ENCODE measurements at regions not wholly inside any gene's neighbourhood (a gene's known extent, or its start where the extent isn't known, plus 50 kb on each side); places are given as distances from the start of the nearest gene placed in this dataset.

DNA sequence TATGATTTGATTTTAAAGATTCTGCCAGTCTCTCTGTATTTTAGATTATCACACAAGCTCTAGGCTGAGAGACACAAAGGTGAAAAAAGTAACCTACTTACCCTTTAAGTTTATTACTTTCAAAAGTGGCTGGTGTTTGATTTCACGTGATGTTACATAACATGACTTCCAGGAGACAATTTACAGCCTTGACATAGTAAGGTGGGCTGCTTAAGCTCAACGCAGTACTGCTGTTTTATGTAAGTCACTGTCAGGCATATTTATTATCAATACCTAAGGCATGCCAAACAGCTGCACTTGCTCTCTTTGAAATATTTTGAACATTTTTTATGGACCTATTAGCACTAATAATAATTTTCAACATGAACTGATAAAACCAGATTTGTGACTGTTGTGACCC lies 451.5 kb upstream of the FAM241A start:
- WGBS, 2 experiments (ENCODE audit: insufficient coverage in 1 of 2, insufficient read length in 1 of 2), result 83 to 90% methylated on average over 2 of the region's 2 CpGs
- Mint-ChIP-seq H3K9me3 (no peaks in the 10 kb centered on the region), H3K27ac (no peak overlapping the region), H3K27me3 (ENCODE audit: insufficient read depth) (no peaks in the 10 kb centered on the region), H3K4me1 (peaks cover 5% of the 10 kb centered on the region), H3K36me3 (ENCODE audit: low read depth) (no peaks in the 10 kb centered on the region), H3K4me3 (no peak overlapping the region)
- no peaks in the 10 kb centered on the region for H3K4me1 ChIP-seq (ENCODE audit: control insufficient read depth, insufficient read depth, low read length)
- H3K27ac ChIP-seq (ENCODE audit: low read depth, low read length), result no peak overlapping the region
- no peak overlapping the region for H3K4me3 ChIP-seq (ENCODE audit: low read length)
- no peaks in the 10 kb centered on the region for H3K27me3 ChIP-seq (ENCODE audit: control insufficient read depth, insufficient read depth, low read length, poor library complexity, severe bottlenecking)
- no peaks in the 10 kb centered on the region for H3K36me3 ChIP-seq (ENCODE audit: control insufficient read depth, insufficient read depth, low read length)
- no peak for DNase-seq
- H3K9me3 ChIP-seq (ENCODE audit: control insufficient read depth, low read length), result no peaks in the 10 kb centered on the region
- H3K9ac ChIP-seq (ENCODE audit: extremely low read depth, low read length, poor library complexity, severe bottlenecking), result no peak overlapping the region
- TF ChIP-seq CTCF (conservative IDR thresholded peaks at IDR 0.05), result no peak

DNA sequence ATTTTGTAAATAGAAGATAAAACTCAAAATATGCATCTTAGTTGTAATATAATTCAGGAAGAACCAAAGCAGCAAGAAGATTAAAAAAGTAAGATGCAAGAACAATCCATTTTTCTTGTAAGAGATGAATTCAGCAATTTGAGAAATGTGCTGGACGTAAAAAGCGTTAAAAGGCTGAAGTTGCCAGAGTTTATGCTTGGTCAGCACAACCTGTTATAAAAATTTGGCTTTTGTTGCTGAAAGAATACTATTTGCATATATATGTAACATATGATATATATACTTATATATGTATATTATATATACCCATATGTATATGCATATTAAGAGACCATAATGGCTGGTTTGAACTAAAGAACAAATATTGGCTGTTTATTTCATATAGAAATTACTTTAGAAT lies 449.6 kb upstream of the FAM241A start:
- no peak overlapping the region for H3K4me3 ChIP-seq (ENCODE audit: low read length)
- H3K27ac ChIP-seq (ENCODE audit: low read depth, low read length), result no peak overlapping the region
- no peak for TF ChIP-seq CTCF (conservative IDR thresholded peaks at IDR 0.05)
- H3K27ac Mint-ChIP-seq, result no peak overlapping the region
- no peak for DNase-seq
- no peaks in the 10 kb centered on the region for H3K27me3 Mint-ChIP-seq (ENCODE audit: insufficient read depth)
- H3K4me1 Mint-ChIP-seq, result peaks cover 5% of the 10 kb centered on the region
- H3K9me3 Mint-ChIP-seq, result no peaks in the 10 kb centered on the region
- H3K27me3 ChIP-seq (ENCODE audit: control insufficient read depth, insufficient read depth, low read length, poor library complexity, severe bottlenecking), result no peaks in the 10 kb centered on the region
- 98% methylated on average over 2 of the region's 2 CpGs; no CpG with 5 or more reads in 1 of the 2 experiments for WGBS, 2 experiments (ENCODE audit: insufficient coverage in 1 of 2, insufficient read length in 1 of 2)
- no peak overlapping the region for H3K4me3 Mint-ChIP-seq
- H3K36me3 ChIP-seq (ENCODE audit: control insufficient read depth, insufficient read depth, low read length), result no peaks in the 10 kb centered on the region
- no peaks in the 10 kb centered on the region for H3K4me1 ChIP-seq (ENCODE audit: control insufficient read depth, insufficient read depth, low read length)
- H3K9me3 ChIP-seq (ENCODE audit: control insufficient read depth, low read length), result no peaks in the 10 kb centered on the region
- no peak overlapping the region for H3K9ac ChIP-seq (ENCODE audit: extremely low read depth, low read length, poor library complexity, severe bottlenecking)
- H3K36me3 Mint-ChIP-seq (ENCODE audit: low read depth), result no peaks in the 10 kb centered on the region

- no peak overlapping the region for H3K27ac ChIP-seq (ENCODE audit: low read depth, low read length)
- no peaks in the 10 kb centered on the region for H3K36me3 ChIP-seq (ENCODE audit: control insufficient read depth, insufficient read depth, low read length)
- Mint-ChIP-seq H3K27ac (no peak overlapping the region), H3K36me3 (ENCODE audit: low read depth) (no peaks in the 10 kb centered on the region), H3K9me3 (no peaks in the 10 kb centered on the region), H3K4me1 (peaks cover 5% of the 10 kb centered on the region), H3K4me3 (no peak overlapping the region), H3K27me3 (ENCODE audit: insufficient read depth) (no peaks in the 10 kb centered on the region)
- no peak for TF ChIP-seq CTCF (conservative IDR thresholded peaks at IDR 0.05)
- H3K4me3 ChIP-seq (ENCODE audit: low read length), result no peak overlapping the region
- no peak for DNase-seq
- no peaks in the 10 kb centered on the region for H3K27me3 ChIP-seq (ENCODE audit: control insufficient read depth, insufficient read depth, low read length, poor library complexity, severe bottlenecking)
- no peaks in the 10 kb centered on the region for H3K9me3 ChIP-seq (ENCODE audit: control insufficient read depth, low read length)
- WGBS, 2 experiments (ENCODE audit: insufficient coverage in 1 of 2, insufficient read length in 1 of 2), result 58% methylated on average over 2 of the region's 2 CpGs; no CpG with 5 or more reads in 1 of the 2 experiments
- H3K4me1 ChIP-seq (ENCODE audit: control insufficient read depth, insufficient read depth, low read length), result no peaks in the 10 kb centered on the region
- H3K9ac ChIP-seq (ENCODE audit: extremely low read depth, low read length, poor library complexity, severe bottlenecking), result no peak overlapping the region
Observed at GRCh38 chr4:111696505-111696904, 448.7 kb upstream of the FAM241A start.
